ENCODE measurements at regions not wholly inside any gene's neighbourhood (a gene's known extent, or its start where the extent isn't known, plus 50 kb on each side); places are given as distances from the start of the nearest gene placed in this dataset.
"Not testable (repeated sequence)": the region's sequence is repeated elsewhere in the genome, so short reads cannot be mapped to it uniquely, and the experiment has no call there.

- no peak for TF ChIP-seq CTCF (IDR thresholded peaks at IDR 0.05 in 8 of 11, conservative IDR thresholded peaks at IDR 0.05 in 3 of 11)
- no peak for TF ChIP-seq POLR2AphosphoS5 (IDR thresholded peaks at IDR 0.05)
- no peak for TF ChIP-seq POLR2A (IDR thresholded peaks at IDR 0.05)
- Histone ChIP-seq H3K9me3 (peaks cover 0 to 13% (median 0%) of the 10 kb centered on the region in 8 donors), H3K27me3 (replicated peaks in 1 of 7) (peaks cover 0 to 25% (median 0%) of the 10 kb centered on the region in 7 donors), H3K4me3 (no peak overlapping the region), H3K27ac (no peak overlapping the region), H3K4me1 (peaks cover 10 to 23% (median 12%) of the 10 kb centered on the region in 6 donors), H3K36me3 (no peaks in the 10 kb centered on the region)
- WGBS, 5 donors, result 37 to 83% (median 79%) methylated on average over 18 to 75 of the region's 75 CpGs
- no peak for DNase-seq
- intact Hi-C loops (cut with DNase I; ENCODE audit: low total_unique reads), result no loop called here
These were observed 177.7 kb downstream of the OR4M2 start for GRCh38 chr15:22258009-22258397.

- peak; percentile 78 for DNase-seq
These were observed 178.2 kb downstream of the OR4M2 start for GRCh38 chr15:22258398-22259150.

GRCh38 chr15:22259151-22259750, 178.9 kb downstream of the OR4M2 start:
- H3K36me3 ChIP-seq; H3K4me3 ChIP-seq; intact Hi-C loops (cut with DNase I; ENCODE audit: low total_unique reads); H3K27ac ChIP-seq: not testable (repeated sequence)
- peaks cover 3 to 11% (median 3%) of the 10 kb centered on the region in 6 donors for H3K4me1 ChIP-seq
- 79 to 89% (median 87%) methylated on average over 29 to 37 of the region's 37 CpGs for WGBS, 5 donors
- H3K9me3 ChIP-seq, result peaks cover 0 to 13% (median 0%) of the 10 kb centered on the region in 8 donors
- DNase-seq, result peak; percentile 76
- peaks cover 0 to 25% (median 0%) of the 10 kb centered on the region in 7 donors for H3K27me3 ChIP-seq (replicated peaks in 1 of 7)

More at GRCh38 chr15:22258398-22259150, 178.2 kb downstream of the OR4M2 start:
- TF ChIP-seq CTCF (IDR thresholded peaks at IDR 0.05 in 8 of 11, conservative IDR thresholded peaks at IDR 0.05 in 3 of 11) (no peak), POLR2A (IDR thresholded peaks at IDR 0.05) (no peak), POLR2AphosphoS5 (IDR thresholded peaks at IDR 0.05) (no peak)
- H3K4me1 ChIP-seq, result peaks cover 9 to 17% (median 10%) of the 10 kb centered on the region in 6 donors
- no peak overlapping the region for H3K27ac ChIP-seq
- no peak overlapping the region for H3K4me3 ChIP-seq
- peaks cover 0 to 13% (median 0%) of the 10 kb centered on the region in 8 donors for H3K9me3 ChIP-seq
- H3K27me3 ChIP-seq (replicated peaks in 1 of 7), result peaks cover 0 to 25% (median 0%) of the 10 kb centered on the region in 7 donors
- 68 to 86% (median 85%) methylated on average over 51 to 59 of the region's 59 CpGs for WGBS, 5 donors
- intact Hi-C loops (cut with DNase I; ENCODE audit: low total_unique reads), result no loop called here
- no peaks in the 10 kb centered on the region for H3K36me3 ChIP-seq

GRCh38 chr15:22259881-22260421, 179.6 kb downstream of the OR4M2 start:
- Histone ChIP-seq H3K9me3 (peaks cover 0 to 13% (median 0%) of the 10 kb centered on the region in 8 donors), H3K27me3 (replicated peaks in 1 of 7) (peaks cover 0 to 25% (median 0%) of the 10 kb centered on the region in 7 donors), H3K27ac (no peak overlapping the region), H3K4me3 (no peak overlapping the region), H3K4me1 (peaks cover 0 to 6% (median 0%) of the 10 kb centered on the region in 6 donors), H3K36me3 (no peaks in the 10 kb centered on the region)
- DNase-seq, result no peak
- TF ChIP-seq POLR2A (IDR thresholded peaks at IDR 0.05), result no peak
- intact Hi-C loops (cut with DNase I; ENCODE audit: low total_unique reads), result no loop called here
- WGBS, 5 donors, result 66 to 80% (median 74%) methylated on average over 7 of the region's 7 CpGs

GRCh38 chr15:22262613-22263020, 182.3 kb downstream of the OR4M2 start:
- intact Hi-C loops (cut with DNase I; ENCODE audit: low total_unique reads), result no loop called here
- DNase-seq, result peak; percentile 85
- H3K27me3 ChIP-seq (replicated peaks in 1 of 7), result peaks cover 0 to 8% (median 0%) of the 10 kb centered on the region in 7 donors
- H3K36me3 ChIP-seq, result no peaks in the 10 kb centered on the region
- peaks cover 0 to 14% (median 0%) of the 10 kb centered on the region in 6 donors for H3K4me1 ChIP-seq
- peak overlapping the region in 1 of 8 donors; percentile 22 for H3K4me3 ChIP-seq
- peaks cover 0 to 2% (median 0%) of the 10 kb centered on the region in 8 donors for H3K9me3 ChIP-seq
- TF ChIP-seq POLR2AphosphoS5 (IDR thresholded peaks at IDR 0.05), result peak; percentile 7 to 47 (median 28)
- TF ChIP-seq CTCF (IDR thresholded peaks at IDR 0.05 in 8 of 11, conservative IDR thresholded peaks at IDR 0.05 in 3 of 11), result no peak
- WGBS, 5 donors, result 46 to 80% (median 65%) methylated on average over 10 to 13 of the region's 13 CpGs
- H3K27ac ChIP-seq, result peak overlapping the region in 4 of 8 donors; percentile 19 to 56 (median 27)

All from spleen (tissue), 11 donors.